GM21381 (cell line): ENCODE measurements at regions not wholly inside any gene's neighbourhood (a gene's known extent, or its start where the extent isn't known, plus 50 kb on each side); places are given as distances from the start of the nearest gene placed in this dataset.

Experiments used
- ATAC-seq: cut with Tn5 transposase; IDR thresholded peaks from one replicate; pipeline ENCODE4 v1.9.1; 2021; ENCODE audit warnings: mild to moderate bottlenecking, moderate library complexity; ENCODE audit not compliant: unreplicated experiment

GRCh38 chr13:64305246-64305645 is 2889.6 kb upstream of the PCDH20 start:
- no peak for ATAC-seq

- no peak for ATAC-seq
Observed at GRCh38 chr13:64300239-64300638, 2884.6 kb upstream of the PCDH20 start.

- no peak for ATAC-seq
Observed at GRCh38 chr13:64293923-64294322, 2878.3 kb upstream of the PCDH20 start.

GRCh38 chr13:64289702-64290101 is 2874.1 kb upstream of the PCDH20 start:
- ATAC-seq = no peak

- ATAC-seq = no peak
Observed at GRCh38 chr13:64283926-64284325, 2868.3 kb upstream of the PCDH20 start.

- ATAC-seq = no peak
Observed at GRCh38 chr13:64278493-64278892, 2862.8 kb upstream of the PCDH20 start.

GRCh38 chr13:64277097-64277496 is 2861.4 kb upstream of the PCDH20 start:
- no peak for ATAC-seq

GRCh38 chr13:64276232-64276631 is 2860.6 kb upstream of the PCDH20 start:
- no peak for ATAC-seq

- ATAC-seq = no peak
Observed at GRCh38 chr13:64274481-64275217, 2859.0 kb upstream of the PCDH20 start.

GRCh38 chr13:64273780-64274179 is 2858.1 kb upstream of the PCDH20 start:
- ATAC-seq = no peak

GRCh38 chr13:64272681-64273080 is 2857.0 kb upstream of the PCDH20 start:
- ATAC-seq = no peak

GRCh38 chr13:64266024-64266423 is 2850.4 kb upstream of the PCDH20 start:
- no peak for ATAC-seq

- ATAC-seq = no peak
Observed at GRCh38 chr13:64263285-64263684, 2847.6 kb upstream of the PCDH20 start.

GRCh38 chr13:64256751-64257150 is 2841.1 kb upstream of the PCDH20 start:
- no peak for ATAC-seq

GRCh38 chr13:64255988-64256387 is 2840.3 kb upstream of the PCDH20 start:
- no peak for ATAC-seq

- ATAC-seq = no peak
Observed at GRCh38 chr13:64248371-64249065, 2832.9 kb upstream of the PCDH20 start.

- ATAC-seq = no peak
Observed at GRCh38 chr13:64239372-64239771, 2823.7 kb upstream of the PCDH20 start.

GRCh38 chr13:64234255-64234654 is 2818.6 kb upstream of the PCDH20 start:
- no peak for ATAC-seq

GRCh38 chr13:64223016-64223415 is 2807.4 kb upstream of the PCDH20 start:
- no peak for ATAC-seq

GRCh38 chr13:64206430-64207225 is 2791.0 kb upstream of the PCDH20 start:
- no peak for ATAC-seq

GRCh38 chr13:64202517-64202916 is 2786.9 kb upstream of the PCDH20 start:
- no peak for ATAC-seq

- no peak for ATAC-seq
Observed at GRCh38 chr13:64197232-64197631, 2781.6 kb upstream of the PCDH20 start.
